K562 (cell line): ENCODE measurements at regions not wholly inside any gene's neighbourhood (a gene's known extent, or its start where the extent isn't known, plus 50 kb on each side); places are given as distances from the start of the nearest gene placed in this dataset.

ENCODE experiments used
- ATAC-seq: fragments of 200-7000 bp; cut with Tn5 transposase; 3 replicates; pipeline ENCODE4 v1.9.1; 2020; ENCODE audit warnings: moderate library complexity
- BruUV-seq: library from RNA; stranded (reverse); fragments of 400-500 nt; replicated peaks from 2 replicates; lab custom pipeline; 2021; lab: Mats Ljungman, UMichigan
- CTCF ChIA-PET: fragments of 300-600 bp; formaldehyde crosslinking; extraction: SDS; loops from one replicate; lab custom pipeline; 2021; ENCODE audit warnings: low intra/inter-chr PET ratio; lab: Yijun Ruan, JAX
- POLR2A ChIA-PET: fragments of 300-600, 350-650 bp; sonication (Branson Sonifier 250); formaldehyde crosslinking; extraction: SDS; loops from one replicate; lab custom pipeline; 2021; ENCODE audit warnings: antibody characterized with exemption, inconsistent platforms; lab: Yijun Ruan, JAX
- DNase-seq, 4 experiments: peaks; one replicate each; pipeline versions ENCODE4 v3.0.0 to v3.0.0-alpha.2; 2011 to 2018; ENCODE audit warnings: low spot score in 3 of 4, mixed read lengths in 3 of 4; ENCODE audit errors: extremely low read depth in 1 of 4
- FAIRE-seq: peaks from 2 replicates; lab custom pipeline; 2011; peaks lifted over from hg19 to GRCh38; lab: Jason Lieb, UNC
- H2AFZ ChIP-seq: 2 replicates; pipeline ENCODE4 v1.6.0; 2011; ENCODE audit warnings: low read depth, low read length, control low read depth, inconsistent platforms
- H3K27ac ChIP-seq: fragments of 200-600 bp; 3 replicates; pipeline ENCODE4 v1.8.0; 2011; ENCODE audit warnings: low read depth, mild to moderate bottlenecking, control low read depth, inconsistent platforms, low read length, moderate library complexity, mixed read lengths; ENCODE audit errors: extremely low read depth
- H3K27me3 ChIP-seq, 2 experiments: fragments of 300-600 bp in 1 of 2; 2 replicates in 1 of 2; 3 replicates in 1 of 2; pipeline versions ENCODE4 v1.6.0 to v1.8.0; 2011; ENCODE audit warnings: inconsistent platforms in 2 of 2, low read length in 2 of 2, mild to moderate bottlenecking in 1 of 2, mixed read lengths in 1 of 2, moderate library complexity in 1 of 2; ENCODE audit not compliant: control insufficient read depth in 2 of 2, insufficient read depth in 2 of 2
- H3K36me3 ChIP-seq: fragments of 300-600 bp; 3 replicates; pipeline ENCODE4 v1.8.0; 2011; ENCODE audit warnings: mild to moderate bottlenecking, low read length, inconsistent platforms; ENCODE audit not compliant: control insufficient read depth, insufficient read depth
- H3K4me1 ChIP-seq, 2 experiments: fragments of 200-600 bp in 1 of 2; replicated peaks in 1 of 2; 2 replicates in 1 of 2; 3 replicates in 1 of 2; pipeline versions ENCODE4 v1.5.1 to v1.8.0; 2011; ENCODE audit warnings: inconsistent platforms in 2 of 2, low read length in 2 of 2, mild to moderate bottlenecking in 1 of 2, mixed read lengths in 1 of 2, moderate library complexity in 1 of 2; ENCODE audit not compliant: control insufficient read depth in 2 of 2, insufficient read depth in 2 of 2
- H3K4me2 ChIP-seq: 2 replicates; pipeline ENCODE4 v1.6.1; 2011; ENCODE audit warnings: low read length, control low read depth, inconsistent platforms, mixed read lengths; ENCODE audit not compliant: insufficient read depth
- H3K4me3 ChIP-seq: fragments of 200-600 bp; sonication (generic), shearing (Covaris generic); 2 replicates; pipeline ENCODE4 v1.5.1; 2016; ENCODE audit warnings: control low read depth, inconsistent platforms
- H3K79me2 ChIP-seq: fragments of 200-600 bp; 3 replicates; pipeline ENCODE4 v1.8.0; 2011; ENCODE audit warnings: low read length, inconsistent platforms; ENCODE audit not compliant: control insufficient read depth, insufficient read depth
- H3K9ac ChIP-seq, 2 experiments: 2 replicates each; pipeline versions ENCODE4 v1.6.0 to v1.6.1; 2011; ENCODE audit warnings: low read depth in 2 of 2, low read length in 2 of 2, control low read depth in 1 of 2, inconsistent platforms in 1 of 2, mild to moderate bottlenecking in 1 of 2, mixed read lengths in 1 of 2; ENCODE audit not compliant: insufficient read depth in 1 of 2
- H3K9me1 ChIP-seq: one replicate; pipeline ENCODE4 v1.6.0; 2011; ENCODE audit warnings: inconsistent platforms, mild to moderate bottlenecking, low read length, moderate library complexity; ENCODE audit not compliant: control insufficient read depth, insufficient read depth
- H3K9me3 ChIP-seq: replicated peaks from 2 replicates; pipeline ENCODE4 v1.5.1; 2011; ENCODE audit warnings: low read depth, low read length, inconsistent platforms; ENCODE audit not compliant: control insufficient read depth, insufficient read depth
- H4K20me1 ChIP-seq: replicated peaks from 2 replicates; pipeline ENCODE4 v1.6.1; 2011; ENCODE audit warnings: low read length, inconsistent platforms, mixed read lengths; ENCODE audit not compliant: control insufficient read depth, insufficient read depth
- CBFA2T2 ChIP-seq: fragments of 450-650 bp; conservative IDR thresholded peaks from 2 replicates; pipeline ENCODE4 v1.6.1; 2017; ENCODE audit warnings: mild to moderate bottlenecking
- CBFB ChIP-seq: sonication (generic); formaldehyde crosslinking; IDR thresholded peaks from 2 replicates; pipeline ENCODE4 v1.4.0; 2020; ENCODE audit warnings: mild to moderate bottlenecking, missing genetic modification reagents
- CC2D1A ChIP-seq: fragments of 450-650 bp; IDR thresholded peaks from 2 replicates; pipeline ENCODE4 v1.6.1; 2017; ENCODE audit warnings: mild to moderate bottlenecking
- CREB3 ChIP-seq: fragments of 450-650 bp; conservative IDR thresholded peaks from 2 replicates; pipeline ENCODE4 v1.6.1; 2016; ENCODE audit warnings: missing genetic modification characterization, low read depth, mild to moderate bottlenecking, missing compliant biosample characterization, moderate library complexity
- FIP1L1 ChIP-seq: fragments of 200-400 bp; formaldehyde crosslinking; IDR thresholded peaks from 2 replicates; pipeline ENCODE4 v1.6.1; 2018; ENCODE audit warnings: mild to moderate bottlenecking, low read depth, low read length; ENCODE audit not compliant: poor library complexity, severe bottlenecking
- HOXB6 ChIP-seq: fragments of 250-450 bp; sonication (Bioruptor Pico); IDR thresholded peaks from 2 replicates; pipeline ENCODE4 v1.5.1; 2022; ENCODE audit warnings: mild to moderate bottlenecking, borderline replicate concordance
- KHSRP ChIP-seq: fragments of 450-650 bp; IDR thresholded peaks from 2 replicates; pipeline ENCODE4 v1.6.1; 2017
- PHF8 ChIP-seq: fragments of 200-600 bp; sonication (generic); IDR thresholded peaks from 2 replicates; pipeline ENCODE4 v1.6.1; 2012; ENCODE audit warnings: mixed run types, mild to moderate bottlenecking, inconsistent platforms, low read length, moderate library complexity, borderline replicate concordance
- SMAD3 ChIP-seq: fragments of 450-650 bp; formaldehyde crosslinking; conservative IDR thresholded peaks from 2 replicates; pipeline ENCODE4 v1.4.0; 2020; ENCODE audit warnings: mild to moderate bottlenecking
- SMARCA4 ChIP-seq: fragments of 450-650 bp; IDR thresholded peaks from 2 replicates; pipeline ENCODE4 v1.6.1; 2016
- STAT6 ChIP-seq: sonication (generic); formaldehyde crosslinking; IDR thresholded peaks from 2 replicates; pipeline ENCODE4 v1.8.1; 2023; ENCODE audit warnings: mild to moderate bottlenecking, missing genetic modification reagents
- ZNF165 ChIP-seq: fragments of 250-450 bp; sonication (Bioruptor Pico); IDR thresholded peaks from 2 replicates; pipeline ENCODE4 v1.4.0; 2020; ENCODE audit warnings: borderline replicate concordance
- in situ Hi-C: fragments of 300-500 bp; cut with MboI; formaldehyde crosslinking; loops from 4 replicates; pipeline ENCODE4 v1.15.0; 2018; ENCODE audit warnings: inconsistent platforms, mixed read lengths
- intact Hi-C: fragments of 100-400 bp; cut with micrococcal nuclease; formaldehyde crosslinking; loops from 2 replicates; pipeline ENCODE4 v1.14.2; 2022

GRCh38 chr13:65551208-65551607, 1678.9 kb downstream of the PCDH9 start:
- ChIA-PET POLR2A (no interaction called here), CTCF (no interaction called here)
- Histone ChIP-seq H3K9me1 (no peaks in the 10 kb centered on the region), H3K9me3 (no peaks in the 10 kb centered on the region), H3K79me2 (no peaks in the 10 kb centered on the region), H3K9ac (no peak overlapping the region), H3K4me3 (no peak overlapping the region), H2AFZ (no peak overlapping the region), H3K27ac (no peak overlapping the region), H3K4me2 (no peak overlapping the region), H3K27me3 (no peaks in the 10 kb centered on the region), H4K20me1 (no peaks in the 10 kb centered on the region), H3K36me3 (no peaks in the 10 kb centered on the region), H3K4me1 (no peaks in the 10 kb centered on the region)
- no peak for DNase-seq
- TF ChIP-seq STAT6, result no peak
- no peak for TF ChIP-seq HOXB6 (CRISPR knock-in tag)
- TF ChIP-seq CREB3 (tag), result no peak
- no peak for TF ChIP-seq KHSRP
- no peak for TF ChIP-seq CC2D1A
- TF ChIP-seq SMAD3 (CRISPR knock-in tag), result no peak
- no peak for TF ChIP-seq ZNF165 (CRISPR knock-in tag)
- TF ChIP-seq CBFB, result no peak
- no peak for TF ChIP-seq PHF8
- no peak for TF ChIP-seq FIP1L1
- TF ChIP-seq SMARCA4, result no peak
- TF ChIP-seq CBFA2T2, result no peak
- intact Hi-C loops (no loop called here), in situ Hi-C loops (no loop called here)
- no peak for ATAC-seq
- no peak for FAIRE-seq
- no TSS peak for BruUV-seq
